Trophoblast cell (in vitro differentiated cells and primary cell): ENCODE measurements at regions not wholly inside any gene's neighbourhood (a gene's known extent, or its start where the extent isn't known, plus 50 kb on each side); places are given as distances from the start of the nearest gene placed in this dataset.

ENCODE experiments used
- DNase-seq, 2 donors: peaks; one replicate each; pipeline ENCODE4 v3.0.0-alpha.2; 2016
- H2AFZ ChIP-seq: 2 replicates; pipeline ENCODE4 v1.6.1; 2013; ENCODE audit warnings: low read length, moderate library complexity, mild to moderate bottlenecking; ENCODE audit not compliant: insufficient read depth, poor library complexity
- H2AK5ac ChIP-seq: 2 replicates; pipeline ENCODE4 v1.6.1; 2013; ENCODE audit warnings: mild to moderate bottlenecking, low read length
- H2BK120ac ChIP-seq: 2 replicates; pipeline ENCODE4 v1.6.1; 2013; ENCODE audit warnings: low read length, mild to moderate bottlenecking, moderate library complexity; ENCODE audit not compliant: insufficient read depth, poor library complexity
- H2BK12ac ChIP-seq: 2 replicates; pipeline ENCODE4 v1.6.1; 2013; ENCODE audit warnings: mild to moderate bottlenecking, low read length, moderate library complexity
- H2BK5ac ChIP-seq: 2 replicates; pipeline ENCODE4 v1.6.1; 2013; ENCODE audit warnings: low read length, low read depth, moderate library complexity, mild to moderate bottlenecking; ENCODE audit not compliant: poor library complexity
- H3K14ac ChIP-seq: 2 replicates; pipeline ENCODE4 v1.6.1; 2013; ENCODE audit warnings: mild to moderate bottlenecking, low read length
- H3K18ac ChIP-seq: 2 replicates; pipeline ENCODE4 v1.6.1; 2013; ENCODE audit warnings: mild to moderate bottlenecking, low read length
- H3K23ac ChIP-seq: 2 replicates; pipeline ENCODE4 v1.6.1; 2013; ENCODE audit warnings: low read length
- H3K27ac ChIP-seq: 2 replicates; pipeline ENCODE4 v1.5.1; 2013; ENCODE audit warnings: low read depth, mild to moderate bottlenecking, inconsistent platforms, low read length, moderate library complexity
- H3K27me3 ChIP-seq: 2 replicates; pipeline ENCODE4 v1.6.1; 2013; ENCODE audit warnings: inconsistent platforms, mild to moderate bottlenecking, low read length, moderate library complexity; ENCODE audit not compliant: insufficient read depth
- H3K36me3 ChIP-seq, 2 experiments: 1 replicate in 1 of 2; 2 replicates in 1 of 2; pipeline ENCODE4 v1.6.1; 2013; ENCODE audit warnings: low read length in 2 of 2, mild to moderate bottlenecking in 2 of 2, moderate library complexity in 1 of 2; ENCODE audit not compliant: insufficient read depth in 2 of 2, control insufficient read depth in 1 of 2
- H3K4ac ChIP-seq: 2 replicates; pipeline ENCODE4 v1.6.1; 2013; ENCODE audit warnings: low read depth, mild to moderate bottlenecking, low read length, moderate library complexity
- H3K4me1 ChIP-seq, 2 experiments: 1 replicate in 1 of 2; 2 replicates in 1 of 2; pipeline ENCODE4 v1.6.1; 2013; ENCODE audit warnings: low read length in 2 of 2, mild to moderate bottlenecking in 2 of 2, moderate library complexity in 1 of 2; ENCODE audit not compliant: insufficient read depth in 2 of 2, control insufficient read depth in 1 of 2
- H3K4me2 ChIP-seq: 2 replicates; pipeline ENCODE4 v1.6.1; 2013; ENCODE audit warnings: inconsistent platforms, mild to moderate bottlenecking, low read length, moderate library complexity
- H3K4me3 ChIP-seq: 2 replicates; pipeline ENCODE4 v1.5.1; 2013; ENCODE audit warnings: mild to moderate bottlenecking, low read depth, low read length, inconsistent platforms
- H3K79me1 ChIP-seq: one replicate; pipeline ENCODE4 v1.6.1; 2013; ENCODE audit warnings: low read length
- H3K79me2 ChIP-seq: 2 replicates; pipeline ENCODE4 v1.6.1; 2013; ENCODE audit warnings: low read length, mild to moderate bottlenecking; ENCODE audit not compliant: control insufficient read depth, insufficient read depth, poor library complexity
- H3K9ac ChIP-seq: 2 replicates; pipeline ENCODE4 v1.6.1; 2013; ENCODE audit warnings: mild to moderate bottlenecking, low read length
- H3K9me3 ChIP-seq: 2 replicates; pipeline ENCODE4 v1.6.1; 2013; ENCODE audit warnings: low read depth, mild to moderate bottlenecking, control low read depth, inconsistent platforms, low read length; ENCODE audit not compliant: insufficient read depth
- H4K12ac ChIP-seq: 2 replicates; pipeline ENCODE4 v1.6.1; 2013; ENCODE audit warnings: low read depth, mild to moderate bottlenecking, low read length, moderate library complexity
- H4K8ac ChIP-seq: 2 replicates; pipeline ENCODE4 v1.6.1; 2013; ENCODE audit warnings: low read depth, mild to moderate bottlenecking, low read length, moderate library complexity
- H4K91ac ChIP-seq: one replicate; pipeline ENCODE4 v1.6.1; 2013; ENCODE audit warnings: low read depth, mild to moderate bottlenecking, low read length, moderate library complexity
- WGBS: extraction: QIAGEN DNeasy Blood & Tissue Kit; methylation state at CpG from one replicate; pipeline ENCODE4 v1.1.7; 2013; ENCODE audit warnings: missing lambda C conversion rate; ENCODE audit not compliant: insufficient read length, insufficient coverage; ENCODE audit errors: extremely low coverage; 5-methylcytosine and 5-hydroxymethylcytosine counted together

DNA sequence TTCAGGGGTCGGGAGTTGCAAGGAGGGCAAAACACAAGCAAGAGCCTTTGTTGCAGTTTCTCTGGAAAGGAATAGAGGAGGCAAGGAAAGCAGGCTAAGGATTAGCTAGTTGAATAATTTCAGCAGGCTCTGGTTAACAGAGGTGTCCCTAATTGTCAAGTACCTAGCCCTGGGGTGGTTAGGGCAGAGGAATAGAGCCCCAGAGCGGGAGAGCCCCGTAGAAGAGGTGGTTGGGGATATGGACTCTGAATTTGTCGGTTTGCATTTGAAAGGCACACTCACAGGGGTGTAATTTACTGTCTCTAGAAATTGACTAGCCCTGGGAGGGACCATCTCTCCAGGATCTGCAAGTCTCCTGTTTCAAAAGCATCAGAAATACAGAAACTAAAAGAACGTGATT, 1030.2 kb downstream of the TMEM182 start:
- H3K18ac ChIP-seq = no peak overlapping the region

DNA sequence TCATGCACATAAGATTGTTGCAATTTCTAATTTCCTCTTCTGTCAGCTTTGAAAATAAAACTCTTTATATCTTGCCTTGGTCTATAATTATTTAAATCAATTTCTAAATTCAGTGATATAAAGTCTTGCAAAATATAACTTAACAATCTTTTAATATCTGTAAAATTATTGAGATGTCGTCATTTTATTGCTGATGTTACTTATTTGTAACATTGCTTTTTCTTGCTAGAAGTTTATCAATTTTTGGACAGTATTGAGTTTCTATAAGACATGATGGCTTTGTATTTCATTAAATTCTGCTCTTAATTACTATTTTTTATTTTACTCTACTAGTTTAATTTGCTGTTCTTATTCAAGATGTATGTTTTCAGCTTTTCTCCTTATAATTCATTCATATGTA, 1036.5 kb downstream of the TMEM182 start:
- no peaks in the 10 kb centered on the region for H3K4me1 ChIP-seq
- no peak overlapping the region for H4K12ac ChIP-seq

More for the DNA sequence above, 1030.2 kb downstream of the TMEM182 start:
- Histone ChIP-seq H3K27me3 (no peaks in the 10 kb centered on the region), H3K4ac (no peak overlapping the region), H4K12ac (no peak overlapping the region), H3K27ac (no peak overlapping the region), H3K14ac (no peak overlapping the region), H2BK120ac (no peak overlapping the region), H3K79me2 (no peaks in the 10 kb centered on the region), H4K8ac (no peak overlapping the region), H3K9me3 (peaks cover 3% of the 10 kb centered on the region), H3K36me3 (no peaks in the 10 kb centered on the region), H3K4me1 (peaks cover 2% of the 10 kb centered on the region in 2 experiments), H2BK5ac (no peak overlapping the region), H3K23ac (peak overlapping the region; percentile 58), H2BK12ac (no peak overlapping the region), H2AK5ac (no peak overlapping the region), H3K4me2 (no peak overlapping the region), H3K9ac (no peak overlapping the region), H4K91ac (no peak overlapping the region), H3K4me3 (no peak overlapping the region), H2AFZ (no peak overlapping the region), H3K79me1 (no peaks in the 10 kb centered on the region)
- no peak for DNase-seq
- no CpG with 5 or more reads among the region's 5 CpGs for WGBS

DNA sequence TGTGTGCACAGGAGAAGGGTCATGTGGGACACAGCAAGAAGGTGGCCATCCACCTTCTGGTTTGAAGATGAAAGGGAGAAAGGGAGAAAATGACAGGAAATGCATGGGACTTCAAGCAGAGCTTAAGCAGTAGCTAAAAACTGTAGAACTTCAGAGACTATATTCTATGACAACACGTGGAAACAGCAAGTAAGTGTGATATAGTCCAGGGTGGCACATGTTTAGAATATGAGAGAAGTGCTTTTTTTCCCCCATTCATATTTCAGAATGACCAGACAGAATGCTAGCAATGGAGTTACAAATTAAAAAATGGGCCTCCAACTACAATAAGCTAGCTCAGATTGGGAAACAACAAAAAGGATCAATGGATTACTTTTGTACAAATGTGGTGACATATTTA, 1042.2 kb downstream of the TMEM182 start:
- Histone ChIP-seq H3K4me2 (no peak overlapping the region), H3K9ac (no peak overlapping the region), H3K4ac (no peak overlapping the region), H3K27me3 (no peaks in the 10 kb centered on the region), H2AK5ac (no peak overlapping the region), H2BK5ac (no peak overlapping the region), H4K8ac (no peak overlapping the region), H2BK120ac (no peak overlapping the region), H4K12ac (no peak overlapping the region), H3K4me3 (no peak overlapping the region), H3K23ac (no peak overlapping the region), H3K36me3 (no peaks in the 10 kb centered on the region), H3K27ac (no peak overlapping the region), H2AFZ (no peak overlapping the region), H3K79me2 (no peaks in the 10 kb centered on the region), H4K91ac (no peak overlapping the region), H3K18ac (no peak overlapping the region), H3K4me1 (no peaks in the 10 kb centered on the region), H3K9me3 (no peaks in the 10 kb centered on the region), H3K14ac (no peak overlapping the region), H2BK12ac (no peak overlapping the region), H3K79me1 (no peaks in the 10 kb centered on the region)
- no peak for DNase-seq
- no CpG with 5 or more reads among the region's 1 CpG for WGBS

More for the DNA sequence above, 1036.5 kb downstream of the TMEM182 start:
- Histone ChIP-seq H3K27ac (no peak overlapping the region), H3K14ac (no peak overlapping the region), H3K27me3 (no peaks in the 10 kb centered on the region), H4K91ac (no peak overlapping the region), H3K4me2 (no peak overlapping the region), H4K8ac (no peak overlapping the region), H2BK12ac (no peak overlapping the region), H2BK120ac (no peak overlapping the region), H3K23ac (no peak overlapping the region), H3K36me3 (no peaks in the 10 kb centered on the region), H3K9ac (no peak overlapping the region), H2AK5ac (no peak overlapping the region), H3K79me1 (no peaks in the 10 kb centered on the region), H2AFZ (no peak overlapping the region), H3K79me2 (no peaks in the 10 kb centered on the region), H3K4ac (no peak overlapping the region), H3K18ac (no peak overlapping the region), H3K9me3 (peaks cover 3% of the 10 kb centered on the region), H2BK5ac (no peak overlapping the region), H3K4me3 (no peak overlapping the region)
- no peak for DNase-seq
- WGBS = no CpG with 5 or more reads among the region's 1 CpG

DNA sequence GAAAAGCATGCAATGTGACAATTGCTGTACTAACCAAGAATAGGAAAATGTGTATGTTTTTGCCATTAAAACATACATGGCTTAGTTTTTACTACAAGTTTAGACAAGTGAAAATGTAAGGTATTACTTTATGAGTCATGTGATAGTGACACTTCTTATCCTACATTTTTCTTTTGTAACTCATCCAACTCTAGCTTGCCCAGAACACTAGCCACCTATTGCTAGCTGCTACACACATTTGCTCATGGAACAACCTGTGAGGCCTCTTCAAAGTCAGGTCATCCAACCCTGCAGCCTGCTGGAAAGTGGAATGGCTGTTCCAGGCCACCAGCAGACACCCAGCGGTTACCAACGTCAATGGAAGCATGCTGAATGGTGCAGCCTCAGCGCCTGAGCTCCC, 1043.9 kb downstream of the TMEM182 start:
- Histone ChIP-seq H4K12ac (no peak overlapping the region), H3K36me3 (no peaks in the 10 kb centered on the region), H3K14ac (no peak overlapping the region), H2BK120ac (no peak overlapping the region), H4K8ac (no peak overlapping the region), H4K91ac (no peak overlapping the region), H3K9ac (no peak overlapping the region), H3K79me1 (no peaks in the 10 kb centered on the region), H3K4me2 (no peak overlapping the region), H2BK5ac (no peak overlapping the region), H3K4me1 (no peaks in the 10 kb centered on the region), H3K23ac (no peak overlapping the region), H3K79me2 (no peaks in the 10 kb centered on the region), H3K4ac (no peak overlapping the region), H2AFZ (no peak overlapping the region), H3K27ac (no peak overlapping the region), H3K18ac (no peak overlapping the region), H3K27me3 (no peaks in the 10 kb centered on the region), H3K4me3 (peak overlapping the region; percentile 40), H2BK12ac (no peak overlapping the region), H3K9me3 (no peaks in the 10 kb centered on the region), H2AK5ac (no peak overlapping the region)
- DNase-seq = no peak
- no CpG with 5 or more reads among the region's 3 CpGs for WGBS
